ENCODE measurements at regions not wholly inside any gene's neighbourhood (a gene's known extent, or its start where the extent isn't known, plus 50 kb on each side); places are given as distances from the start of the nearest gene placed in this dataset.
"Not testable (repeated sequence)": the region's sequence is repeated elsewhere in the genome, so short reads cannot be mapped to it uniquely, and the experiment has no call there.

- no peaks in the 10 kb centered on the region for H3K36me3 ChIP-seq (ENCODE audit: control insufficient read depth, insufficient read depth, low read length)
- ChIA-PET POLR2A (no interaction called here), CTCF (ENCODE audit: low intra/inter-chr PET ratio) (interaction anchor here (0.6 kb wide), 1 partner anchor 28 kb away, joined by 4 read pairs; no protein-coding TSS in a partner anchor)
- FAIRE-seq = no peak
- H3K79me2 ChIP-seq (ENCODE audit: control insufficient read depth, insufficient read depth, low read length) = no peaks in the 10 kb centered on the region
- H3K9me1 ChIP-seq (ENCODE audit: control insufficient read depth, insufficient read depth, low read length) = no peaks in the 10 kb centered on the region
- H4K20me1 ChIP-seq (replicated peaks; ENCODE audit: control insufficient read depth, insufficient read depth, low read length) = no peaks in the 10 kb centered on the region
- 6% methylated on average over 9 of the region's 9 CpGs for WGBS (ENCODE audit: insufficient coverage, low coverage, missing lambda C conversion rate)
- no peak overlapping the region for H3K4me2 ChIP-seq (ENCODE audit: insufficient read depth, low read length)
- H3K4me1 ChIP-seq (replicated peaks in 1 of 2; ENCODE audit: control insufficient read depth in 2 of 2, insufficient read depth in 2 of 2, low read length in 2 of 2) = no peaks in the 10 kb centered on the region; a peak in 1 of 5 replicates
- peaks cover 18 to 56% of the 10 kb centered on the region in 2 experiments; a peak in 4 of 5 replicates for H3K27me3 ChIP-seq (ENCODE audit: control insufficient read depth in 2 of 2, insufficient read depth in 2 of 2, low read length in 2 of 2)
- H3K9me3 ChIP-seq (replicated peaks; ENCODE audit: control insufficient read depth, insufficient read depth, low read depth, low read length) = no peaks in the 10 kb centered on the region
- DNase-seq (ENCODE audit: extremely low read depth in 1 of 4, low spot score in 3 of 4) = no peak
- H3K27ac ChIP-seq (ENCODE audit: extremely low read depth, low read depth, low read length) = no peak overlapping the region
- no peak overlapping the region for H3K9ac ChIP-seq (ENCODE audit: insufficient read depth in 1 of 2, low read depth in 2 of 2, low read length in 2 of 2)
- BruUV-seq (replicated peaks) = no TSS peak
- in situ Hi-C loops (cut with MboI) = no loop called here
- no peak overlapping the region for H3K4me3 ChIP-seq
- intact Hi-C loops (cut with micrococcal nuclease) = loop anchor here (10.0 kb wide), 2 partner anchors 105 to 145 kb away; no protein-coding TSS in a partner anchor
- H2AFZ ChIP-seq (ENCODE audit: low read depth, low read length) = no peak overlapping the region
- TF ChIP-seq KDM5B (IDR thresholded peaks at IDR 0.05; ENCODE audit: insufficient replicate concordance, low read depth, low read length) = no peak
- no peak for TF ChIP-seq ZNF778 (CRISPR knock-in tag; IDR thresholded peaks at IDR 0.05)
- no peak for TF ChIP-seq EP400 (IDR thresholded peaks at IDR 0.05)
- no peak for ATAC-seq
Observed at GRCh38 chr12:124159655-124160054, 135.2 kb upstream of the RFLNA start.

- Histone ChIP-seq H3K9me1 (ENCODE audit: control insufficient read depth, insufficient read depth, low read length) (no peaks in the 10 kb centered on the region), H3K4me1 (replicated peaks in 1 of 2; ENCODE audit: control insufficient read depth in 2 of 2, insufficient read depth in 2 of 2, low read length in 2 of 2) (no peaks in the 10 kb centered on the region; a peak in 1 of 5 replicates), H3K4me2 (ENCODE audit: insufficient read depth, low read length) (no peak overlapping the region), H3K27ac (ENCODE audit: extremely low read depth, low read depth, low read length) (no peak overlapping the region), H3K4me3 (no peak overlapping the region), H4K20me1 (replicated peaks; ENCODE audit: control insufficient read depth, insufficient read depth, low read length) (no peaks in the 10 kb centered on the region), H3K27me3 (ENCODE audit: control insufficient read depth in 2 of 2, insufficient read depth in 2 of 2, low read length in 2 of 2) (peaks cover 15 to 52% of the 10 kb centered on the region in 2 experiments; a peak in 4 of 5 replicates), H3K79me2 (ENCODE audit: control insufficient read depth, insufficient read depth, low read length) (no peaks in the 10 kb centered on the region), H2AFZ (ENCODE audit: low read depth, low read length) (no peak overlapping the region), H3K36me3 (ENCODE audit: control insufficient read depth, insufficient read depth, low read length) (no peaks in the 10 kb centered on the region), H3K9me3 (replicated peaks; ENCODE audit: control insufficient read depth, insufficient read depth, low read depth, low read length) (no peaks in the 10 kb centered on the region), H3K9ac (ENCODE audit: insufficient read depth in 1 of 2, low read depth in 2 of 2, low read length in 2 of 2) (no peak overlapping the region)
- FAIRE-seq (no peak), ATAC-seq (no peak), DNase-seq (ENCODE audit: extremely low read depth in 1 of 4, low spot score in 3 of 4) (no peak)
- WGBS (ENCODE audit: insufficient coverage, low coverage, missing lambda C conversion rate) = 27% methylated on average over 10 of the region's 11 CpGs
- CTCF ChIA-PET (ENCODE audit: low intra/inter-chr PET ratio) = interaction anchor here (0.6 kb wide), 1 partner anchor 28 kb away, joined by 4 read pairs; no protein-coding TSS in a partner anchor
- intact Hi-C loops (cut with micrococcal nuclease) (loop anchor here (10.0 kb wide), 2 partner anchors 105 to 145 kb away; no protein-coding TSS in a partner anchor), in situ Hi-C loops (cut with MboI) (no loop called here)
- BruUV-seq (replicated peaks) = no TSS peak
- TF ChIP-seq SMARCA5 (IDR thresholded peaks at IDR 0.05) (no peak), ARID1B (IDR thresholded peaks at IDR 0.05) (no peak), THRB (CRISPR knock-in tag; conservative IDR thresholded peaks at IDR 0.05) (no peak)
- POLR2A ChIA-PET = no interaction called here
Observed at GRCh38 chr12:124160097-124160756, 134.7 kb upstream of the RFLNA start.

- H3K9me1 ChIP-seq (ENCODE audit: control insufficient read depth, insufficient read depth, low read length); FAIRE-seq; DNase-seq (ENCODE audit: extremely low read depth in 1 of 4, low spot score in 3 of 4); in situ Hi-C loops (cut with MboI); H3K9me3 ChIP-seq (replicated peaks; ENCODE audit: control insufficient read depth, insufficient read depth, low read depth, low read length); ATAC-seq; H3K27ac ChIP-seq (ENCODE audit: extremely low read depth, low read depth, low read length); BruUV-seq (replicated peaks); H3K9ac ChIP-seq (ENCODE audit: insufficient read depth in 1 of 2, low read depth in 2 of 2, low read length in 2 of 2); POLR2A ChIA-PET; H3K79me2 ChIP-seq (ENCODE audit: control insufficient read depth, insufficient read depth, low read length); H3K4me1 ChIP-seq (replicated peaks in 1 of 2; ENCODE audit: control insufficient read depth in 2 of 2, insufficient read depth in 2 of 2, low read length in 2 of 2); H4K20me1 ChIP-seq (replicated peaks; ENCODE audit: control insufficient read depth, insufficient read depth, low read length); H2AFZ ChIP-seq (ENCODE audit: low read depth, low read length); CTCF ChIA-PET (ENCODE audit: low intra/inter-chr PET ratio); H3K4me2 ChIP-seq (ENCODE audit: insufficient read depth, low read length); H3K36me3 ChIP-seq (ENCODE audit: control insufficient read depth, insufficient read depth, low read length); H3K4me3 ChIP-seq: not testable (repeated sequence)
- peaks cover 12 to 45% of the 10 kb centered on the region in 2 experiments; a peak in 4 of 5 replicates for H3K27me3 ChIP-seq (ENCODE audit: control insufficient read depth in 2 of 2, insufficient read depth in 2 of 2, low read length in 2 of 2)
- intact Hi-C loops (cut with micrococcal nuclease) = loop anchor here (10.0 kb wide), 2 partner anchors 107 to 143 kb away; no protein-coding TSS in a partner anchor
- WGBS (ENCODE audit: insufficient coverage, low coverage, missing lambda C conversion rate) = 2% methylated on average over 7 of the region's 9 CpGs
Observed at GRCh38 chr12:124161402-124161801, 133.5 kb upstream of the RFLNA start.
